ENCODE measurements at regions not wholly inside any gene's neighbourhood (a gene's known extent, or its start where the extent isn't known, plus 50 kb on each side); places are given as distances from the start of the nearest gene placed in this dataset.
"Not testable (repeated sequence)": the region's sequence is repeated elsewhere in the genome, so short reads cannot be mapped to it uniquely, and the experiment has no call there.

DNA sequence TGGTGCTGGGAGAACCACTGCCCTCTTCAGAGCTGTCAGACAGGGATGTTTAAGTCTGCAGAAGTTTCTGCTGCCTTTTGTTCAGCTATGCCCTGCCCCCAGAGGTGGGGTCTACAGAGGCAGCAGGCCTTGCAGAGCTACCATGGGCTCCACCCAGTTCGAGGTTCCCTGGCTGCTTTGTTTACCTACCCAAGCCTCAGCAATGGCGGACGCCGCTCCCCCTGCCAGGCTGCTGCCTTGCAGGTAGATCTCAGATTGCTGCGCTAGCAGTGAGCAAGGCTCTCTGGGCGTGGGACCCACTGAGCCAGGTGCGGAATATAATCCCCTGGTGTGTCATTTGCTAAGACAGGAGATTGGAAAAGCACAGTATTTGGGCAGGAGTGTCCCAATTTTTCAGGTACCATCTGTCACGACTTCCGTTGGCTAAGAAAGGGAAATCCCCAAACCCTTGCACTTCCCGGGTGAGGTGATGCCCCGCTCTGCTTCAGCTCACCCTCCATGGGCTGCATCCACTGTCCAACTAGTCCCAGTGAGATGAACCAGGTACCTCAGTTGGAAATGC lies 1415.5 kb downstream of the GRIK2 start:
- DNase-seq: not testable (repeated sequence)

DNA sequence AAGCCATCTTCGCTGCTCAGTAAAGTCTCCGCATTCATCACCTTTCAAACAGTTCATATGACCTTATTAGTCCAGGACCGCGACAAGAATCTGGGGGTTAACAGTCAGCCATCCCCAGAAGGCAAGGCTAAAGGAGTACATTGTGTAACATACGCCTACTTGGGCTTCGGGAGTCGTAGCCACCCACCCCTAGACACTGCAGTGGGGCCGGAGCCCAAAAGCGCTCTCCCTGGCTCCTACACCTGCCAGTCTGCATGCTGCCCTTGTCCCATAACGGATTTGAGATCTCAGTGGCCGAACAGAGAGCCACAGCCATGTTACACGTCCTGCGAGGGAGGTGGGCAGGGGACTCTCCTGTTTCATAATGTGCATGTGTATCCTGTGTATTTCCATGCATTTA lies 1405.5 kb downstream of the GRIK2 start:
- no peak for DNase-seq

DNA sequence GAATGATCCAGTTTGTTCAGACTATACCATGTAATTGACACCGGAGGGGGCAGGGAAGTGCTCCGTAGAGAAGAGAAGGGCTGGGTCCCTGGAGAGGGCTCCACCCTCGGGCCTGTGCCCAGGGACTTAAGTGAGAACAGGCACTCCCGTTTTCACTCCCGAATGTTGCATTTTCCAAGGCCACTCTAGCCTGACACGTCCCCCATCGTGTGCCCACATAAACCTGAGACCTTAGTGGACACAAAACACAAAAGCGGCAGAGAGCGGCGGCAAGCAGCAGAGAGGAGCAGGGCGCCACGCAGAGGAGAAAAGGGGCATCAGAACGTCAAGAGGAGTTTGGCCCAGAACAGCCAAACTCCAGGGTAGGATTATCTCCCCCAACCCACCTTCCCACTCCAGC lies 1405.1 kb downstream of the GRIK2 start:
- no peak for DNase-seq

DNA sequence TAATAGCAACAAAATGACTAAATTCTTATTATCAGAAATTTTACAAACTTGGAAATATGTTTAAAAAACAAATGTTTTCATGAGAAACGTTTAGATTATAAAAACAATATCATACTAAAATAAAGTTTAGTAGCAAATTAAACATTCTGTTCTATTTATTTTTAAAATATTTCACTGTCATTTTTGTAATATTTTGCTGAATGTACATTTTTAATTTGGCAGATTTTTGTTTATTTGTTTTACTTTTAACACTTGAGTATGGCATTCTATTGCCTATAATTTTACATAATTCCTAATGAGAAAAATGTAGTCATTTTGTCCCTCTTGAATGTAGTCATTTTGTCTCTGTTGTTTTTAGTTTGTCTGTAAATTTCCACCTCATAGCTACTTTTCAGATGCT lies 1400.2 kb downstream of the GRIK2 start:
- DNase-seq: no peak

DNA sequence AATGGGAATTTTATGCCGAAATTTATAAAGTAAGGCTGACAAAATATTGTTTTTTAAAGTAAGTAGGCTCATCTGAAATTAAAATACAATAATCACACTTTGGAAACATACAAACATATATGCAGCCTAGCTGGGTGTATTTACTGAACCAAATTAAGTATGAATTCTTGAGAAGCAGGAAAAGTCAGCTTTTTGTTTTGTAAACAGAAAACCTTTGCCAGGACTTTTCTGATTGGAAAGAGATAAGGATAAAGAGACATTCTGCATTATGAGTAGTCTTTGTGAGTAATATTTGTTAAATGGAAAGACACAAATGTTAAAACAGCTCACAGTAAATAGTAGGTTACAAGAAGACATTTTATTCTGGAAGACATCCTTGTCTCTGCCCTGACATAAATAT lies 1380.8 kb downstream of the GRIK2 start:
- DNase-seq: no peak

DNA sequence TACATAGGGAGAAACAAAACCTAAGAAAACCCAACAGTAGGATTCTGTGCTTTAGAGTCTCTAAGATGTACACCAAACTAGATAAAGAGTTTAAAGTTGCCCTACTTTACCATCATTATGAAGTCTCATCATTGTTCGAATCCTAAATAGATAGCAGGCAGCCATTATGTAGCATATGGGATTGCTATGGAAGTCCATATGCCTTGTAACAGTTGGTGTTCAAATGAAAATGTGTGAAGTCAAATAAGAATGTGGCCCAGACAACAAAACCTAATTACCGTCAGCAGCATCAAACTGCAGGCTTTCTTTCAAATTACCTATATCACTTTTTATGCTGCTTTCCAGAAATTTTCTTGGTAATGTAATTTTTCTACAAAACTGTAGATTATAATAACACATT lies 1380.1 kb downstream of the GRIK2 start:
- DNase-seq: no peak

DNA sequence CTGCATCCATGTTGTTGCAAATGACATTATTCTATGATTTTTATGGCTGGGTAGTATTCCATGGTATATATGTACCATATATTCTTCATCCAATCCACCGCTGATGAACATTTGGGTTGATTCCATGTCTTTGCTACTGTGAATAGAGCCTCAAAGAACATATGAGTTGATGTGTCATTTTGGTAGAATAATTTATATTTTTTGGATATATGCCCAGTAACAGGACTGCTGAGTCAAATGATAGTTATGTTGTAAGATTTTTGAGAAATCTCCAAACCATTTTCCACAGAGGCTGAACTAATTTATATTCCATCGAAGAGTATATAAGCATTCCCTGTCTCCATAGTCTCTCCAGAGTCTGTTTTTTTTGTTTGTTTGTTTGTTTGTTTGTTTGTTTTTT lies 1373.5 kb downstream of the GRIK2 start:
- no peak for DNase-seq

DNA sequence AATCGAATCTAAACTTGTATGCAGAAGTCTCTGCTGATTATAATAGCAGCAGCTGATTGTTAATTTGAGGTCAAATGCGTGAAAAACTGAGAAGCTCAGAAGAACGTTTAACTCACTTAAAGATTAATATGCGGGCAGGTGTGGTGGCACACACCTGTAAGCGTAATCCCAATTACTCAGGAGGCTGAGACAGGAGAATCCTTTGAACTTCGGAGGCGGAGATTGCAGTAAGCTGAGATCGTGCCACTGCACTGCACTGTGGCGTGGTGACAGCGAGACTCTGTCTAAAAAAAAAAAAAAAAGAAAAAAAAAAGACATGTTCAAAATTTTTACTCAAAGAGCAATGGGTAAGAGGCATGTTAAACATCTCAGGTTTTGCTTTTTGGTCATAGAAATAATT lies 1370.8 kb downstream of the GRIK2 start:
- no peak for DNase-seq

DNA sequence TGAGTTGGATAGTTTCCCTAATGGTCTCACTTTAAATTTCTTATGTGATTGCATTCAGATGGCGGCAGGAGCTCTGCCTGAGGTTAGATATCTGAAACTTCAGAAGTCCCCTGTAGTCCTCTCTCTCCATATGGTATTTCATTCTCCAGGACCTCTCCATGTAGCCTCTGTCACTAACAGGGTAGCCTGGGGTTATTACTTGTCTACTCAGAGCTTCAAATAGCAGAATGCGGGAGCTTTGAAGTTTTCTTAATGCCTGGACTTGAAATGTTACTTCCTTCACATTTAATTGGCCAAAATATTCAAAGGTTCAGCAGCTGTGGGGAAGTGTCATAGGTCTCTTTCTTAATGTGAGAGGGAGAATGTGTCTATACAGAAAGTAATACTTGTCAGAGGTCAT lies 1370.4 kb downstream of the GRIK2 start:
- DNase-seq: no peak

DNA sequence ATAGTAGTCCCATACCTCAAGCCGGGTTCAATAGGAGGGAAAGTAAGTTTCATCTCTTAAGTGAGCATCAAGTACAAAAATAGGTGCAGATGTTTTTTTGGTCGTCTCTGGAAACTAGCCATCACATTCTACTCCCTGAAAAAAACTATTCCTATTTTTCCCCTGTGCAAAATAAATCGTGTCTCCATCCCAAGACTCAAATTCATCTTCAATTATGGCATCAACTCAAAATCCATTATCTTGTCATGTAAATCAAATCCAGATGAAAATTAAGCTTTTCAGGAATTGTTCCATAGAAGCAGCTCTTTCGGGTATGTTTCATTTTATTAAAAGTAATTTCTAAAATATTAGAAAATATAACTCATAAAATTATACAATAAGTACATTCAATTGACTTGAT lies 1368.4 kb downstream of the GRIK2 start:
- no peak for DNase-seq

DNA sequence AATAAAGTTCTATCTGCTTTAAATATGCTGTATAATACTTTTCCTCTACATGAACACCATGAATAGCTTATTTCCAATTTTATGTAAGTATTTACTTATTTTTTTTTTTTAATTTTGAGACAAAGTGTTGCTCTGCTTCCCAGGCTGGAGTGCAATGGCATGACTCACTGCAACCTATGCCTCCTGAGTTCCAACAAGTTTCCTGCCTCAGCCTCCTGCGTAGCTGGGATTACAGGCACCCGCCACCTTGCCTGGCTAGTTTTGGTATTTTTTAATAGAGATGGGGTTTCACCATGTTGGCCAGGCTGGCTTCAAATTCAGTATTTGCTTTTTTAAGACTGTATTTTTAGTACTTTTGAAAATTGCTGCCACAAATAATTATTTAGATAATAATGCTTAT lies 1365.9 kb downstream of the GRIK2 start:
- DNase-seq: no peak

DNA sequence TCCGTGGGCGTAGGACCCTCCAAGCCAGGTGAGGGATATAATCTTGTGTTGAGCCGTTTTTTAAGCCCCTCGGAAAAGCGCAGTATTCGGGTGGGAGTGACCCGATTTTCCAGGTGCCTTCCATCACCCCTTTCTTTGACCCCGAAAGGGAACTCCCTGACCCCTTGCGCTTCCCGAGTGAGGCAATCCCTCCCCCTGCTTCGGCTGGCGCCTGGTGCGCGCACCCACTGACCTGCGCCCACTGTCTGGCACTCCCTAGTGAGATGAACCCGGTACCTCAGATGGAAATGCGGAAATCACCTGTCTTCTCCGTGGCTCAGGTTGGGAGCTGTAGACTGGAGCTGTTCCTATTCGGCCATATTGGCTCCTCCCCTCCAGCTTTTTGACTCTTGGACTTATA lies 1365.0 kb downstream of the GRIK2 start:
- not testable (repeated sequence) for DNase-seq

DNA sequence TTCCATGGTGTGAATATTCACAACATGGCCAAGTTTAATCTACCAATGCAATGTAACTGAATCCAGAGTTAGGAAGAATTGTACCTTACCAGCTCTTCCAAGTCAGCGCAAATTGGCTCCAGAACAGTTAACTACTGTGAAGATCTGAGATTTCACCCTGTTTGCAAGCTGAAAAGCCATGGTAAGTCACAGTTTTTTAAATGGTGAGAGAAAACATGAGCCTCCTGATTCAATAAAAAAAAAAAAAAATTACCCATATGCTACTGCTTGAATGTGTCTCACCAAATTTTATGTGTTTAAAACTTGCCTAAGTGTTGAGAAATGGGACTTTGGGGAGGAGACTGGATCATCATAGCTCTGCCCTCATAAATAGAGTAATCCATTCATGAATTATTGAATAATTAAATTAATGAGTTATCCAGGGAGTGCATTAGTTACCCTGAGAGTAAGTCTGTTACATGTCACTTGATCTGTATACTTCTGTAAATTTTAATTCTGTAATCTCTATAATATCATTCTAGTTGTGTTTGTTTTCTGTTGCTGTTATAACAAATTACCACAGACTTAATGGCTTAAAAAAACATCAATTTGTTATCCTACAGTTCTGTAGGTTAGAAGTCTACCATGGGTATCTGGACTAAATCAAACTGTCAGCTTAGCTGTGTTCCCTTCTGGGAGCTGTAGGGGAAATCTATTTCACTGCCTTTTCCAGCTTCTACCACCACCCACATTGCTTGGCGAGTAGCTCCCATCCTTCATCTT lies 1355.9 kb downstream of the GRIK2 start:
- no peak for DNase-seq

DNA sequence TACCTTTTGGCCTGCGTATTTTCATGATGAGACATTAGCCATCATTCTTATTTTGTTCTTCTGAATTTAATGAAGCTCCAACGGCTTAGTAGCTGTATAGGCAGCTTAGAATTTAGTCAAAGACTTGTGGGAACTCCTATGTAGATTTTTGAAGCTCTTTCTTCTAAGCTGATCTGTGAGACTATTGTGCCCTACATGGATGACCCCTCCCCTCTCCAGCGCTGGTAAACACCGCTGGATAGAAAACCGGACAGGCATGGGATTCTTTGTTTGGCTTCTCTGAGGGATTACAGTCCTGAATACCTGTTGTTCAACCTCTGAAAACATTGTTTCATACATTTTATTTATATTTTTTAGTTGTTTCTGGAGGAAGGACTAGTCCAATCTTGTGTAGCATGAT lies 1353.4 kb downstream of the GRIK2 start:
- DNase-seq: no peak

DNA sequence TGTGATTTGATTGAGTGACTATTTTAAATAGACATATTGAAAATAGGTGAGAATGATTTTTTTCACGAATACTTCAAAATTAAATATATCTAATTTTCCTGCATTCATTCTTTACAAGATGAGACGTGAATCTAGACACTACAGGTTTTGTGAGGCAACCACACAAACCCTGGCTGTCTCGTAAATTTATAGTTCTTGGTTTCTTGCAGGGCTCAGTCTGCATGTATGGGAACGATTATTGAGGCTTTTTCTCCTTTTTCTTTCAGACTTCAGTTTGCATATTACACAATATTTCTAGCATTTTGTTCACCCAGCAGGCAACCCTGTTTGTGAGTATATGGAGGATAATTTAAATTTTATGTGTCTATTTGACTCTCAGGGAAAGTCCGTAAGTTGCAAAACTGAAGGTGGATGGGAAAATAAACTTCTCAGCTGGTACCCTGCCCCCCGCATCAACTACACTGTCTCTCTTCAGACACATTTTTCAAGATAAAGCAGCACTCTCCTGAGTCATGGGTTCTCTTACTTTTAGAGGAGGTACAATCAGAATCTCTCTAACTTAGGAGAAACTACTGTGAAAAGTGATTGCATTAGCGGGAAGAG lies 1349.3 kb downstream of the GRIK2 start:
- no peak for DNase-seq

DNA sequence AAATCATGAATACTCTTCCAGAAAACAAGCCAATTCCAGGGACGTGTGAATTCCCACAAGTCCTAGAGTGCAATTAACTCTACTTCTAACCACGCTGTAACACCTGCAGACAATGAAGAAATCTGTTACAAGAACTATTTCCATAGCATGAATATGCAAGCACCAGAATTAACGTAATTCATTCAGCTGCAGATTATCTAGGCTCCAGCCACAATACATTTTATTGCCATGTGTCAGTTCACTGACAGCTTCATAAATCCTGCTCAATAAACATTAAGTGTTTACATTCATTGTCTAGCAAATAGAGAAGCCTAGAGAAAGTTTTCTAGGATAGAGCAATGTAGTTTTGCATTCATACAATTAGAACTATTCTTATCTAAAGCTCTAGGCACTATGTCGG lies 1348.5 kb downstream of the GRIK2 start:
- DNase-seq: no peak

DNA sequence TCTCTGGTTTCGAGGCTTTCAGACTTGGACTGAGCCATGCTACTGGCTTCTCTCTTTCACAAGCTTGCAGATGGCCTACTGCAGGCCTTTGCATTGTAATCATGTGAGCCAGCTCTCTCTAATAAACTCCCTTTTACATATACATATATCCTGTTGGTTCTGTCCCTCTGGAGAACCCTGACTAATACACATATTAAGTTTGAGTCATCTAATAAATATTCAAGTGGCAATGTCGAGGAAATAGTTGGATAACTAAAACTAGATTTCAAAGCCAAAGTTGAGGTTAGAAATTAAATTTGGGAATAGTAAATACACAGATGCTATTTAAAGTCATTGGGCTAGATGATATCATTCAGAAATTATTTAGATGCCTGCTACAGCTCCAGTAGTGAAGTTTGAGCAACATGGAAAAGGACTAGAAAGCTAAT lies 1343.4 kb downstream of the GRIK2 start:
- DNase-seq: no peak

DNA sequence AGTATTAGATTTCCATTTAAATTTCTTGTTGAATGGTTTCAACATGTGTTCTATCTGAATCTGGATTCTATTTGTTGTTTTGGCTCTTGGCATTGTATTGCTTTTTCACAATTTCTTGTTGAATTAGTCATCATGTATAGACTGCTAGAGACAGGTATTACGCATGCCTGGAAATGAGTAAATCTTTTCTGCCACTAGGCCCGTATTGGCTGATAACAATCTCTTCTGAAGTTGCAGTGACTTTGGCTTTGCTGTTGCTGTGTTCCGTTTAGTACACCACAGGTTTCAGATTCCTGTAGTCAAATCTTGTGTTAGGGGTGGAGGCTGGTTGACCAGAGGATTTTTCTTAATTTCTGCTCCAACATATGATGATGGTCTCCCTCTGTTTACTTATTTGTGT lies 1339.4 kb downstream of the GRIK2 start:
- DNase-seq: no peak

DNA sequence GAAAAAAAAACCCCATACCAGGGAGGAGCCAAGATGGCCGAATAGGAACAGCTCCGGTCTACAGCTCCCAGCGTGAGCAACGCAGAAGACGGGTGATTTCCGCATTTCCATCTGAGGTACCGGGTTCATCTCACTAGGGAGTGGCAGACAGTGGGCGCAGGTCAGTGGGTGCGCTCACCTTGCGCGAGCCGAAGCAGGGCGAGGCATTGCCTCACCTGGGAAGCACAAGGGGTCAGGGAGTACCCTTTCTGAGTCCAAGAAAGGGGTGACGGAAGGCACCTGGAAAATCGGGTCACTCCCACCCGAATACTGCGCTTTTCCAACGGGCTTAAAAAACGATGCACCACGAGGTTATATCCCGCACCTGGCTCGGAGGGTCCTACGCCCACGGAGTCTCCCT lies 1328.6 kb downstream of the GRIK2 start:
- not testable (repeated sequence) for DNase-seq

DNA sequence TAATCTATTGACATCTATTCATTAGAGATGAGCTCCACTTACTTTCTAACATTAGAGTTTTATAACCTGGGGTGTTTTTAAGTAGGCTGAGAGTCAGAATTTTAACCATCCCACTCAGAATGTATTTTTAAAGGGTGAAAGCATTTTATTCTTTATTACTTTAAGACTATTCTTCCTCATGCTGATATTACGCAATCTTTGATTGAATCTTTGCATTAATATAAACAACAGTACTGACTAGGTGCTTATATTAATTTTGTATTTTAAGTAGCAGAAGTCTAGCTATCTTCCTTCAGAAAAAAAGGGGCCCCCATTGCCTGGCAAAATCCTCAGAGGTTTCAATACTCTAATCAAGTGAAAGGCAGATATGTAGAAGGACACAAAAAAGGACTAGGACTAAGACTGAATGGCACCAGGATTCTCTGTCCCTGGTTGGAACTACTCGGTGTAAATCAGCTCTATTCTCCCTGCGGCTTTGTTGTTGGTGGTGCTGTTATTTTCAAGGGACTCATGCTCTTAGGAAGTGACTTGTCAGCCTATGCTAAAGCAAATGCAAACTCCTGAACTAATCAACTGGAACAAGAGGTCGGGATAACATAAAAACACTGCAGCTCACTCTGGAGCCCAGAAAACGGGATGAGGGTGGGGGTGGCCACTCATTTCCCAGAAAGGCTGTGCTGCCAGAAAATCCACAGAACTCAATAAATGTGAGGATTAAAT lies 1324.4 kb downstream of the GRIK2 start:
- DNase-seq: no peak

DNA sequence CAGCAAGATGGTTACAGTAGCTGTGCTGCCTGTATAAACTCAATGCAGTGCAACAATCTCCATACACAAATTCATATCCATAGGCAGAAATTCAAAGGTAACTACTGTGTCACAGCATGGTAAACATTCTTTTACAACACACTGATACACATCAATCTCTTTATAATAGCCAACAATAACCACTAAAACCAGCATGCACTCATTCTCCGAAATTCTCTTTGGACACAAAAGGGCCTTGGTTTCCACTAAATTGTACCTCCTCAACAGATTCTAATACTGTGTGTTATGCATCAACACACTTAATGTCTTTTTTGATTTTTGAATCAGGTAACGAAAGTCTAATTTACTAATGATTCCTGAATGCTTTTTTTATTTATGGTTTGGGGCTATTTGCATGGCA lies 1323.7 kb downstream of the GRIK2 start:
- DNase-seq: no peak

DNA sequence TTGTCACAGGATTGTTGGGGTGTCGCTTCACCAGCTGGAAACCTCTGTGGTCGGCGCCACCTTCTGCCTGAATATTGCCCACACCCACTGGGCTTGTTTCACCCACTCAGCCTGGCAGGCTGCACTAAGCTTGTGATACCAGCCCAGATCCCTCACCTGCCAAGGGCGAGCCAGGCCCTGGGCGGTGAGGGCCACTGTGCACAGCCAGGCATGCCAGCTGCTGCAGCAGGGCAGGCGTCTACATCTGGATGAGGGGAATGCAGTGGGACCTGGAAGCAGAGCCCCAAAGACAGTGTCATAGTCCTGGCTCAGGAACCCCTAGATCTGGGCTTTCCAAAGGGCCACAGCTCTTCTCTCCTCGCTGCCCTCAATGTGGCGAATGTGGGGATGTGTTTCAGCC lies 1307.5 kb downstream of the GRIK2 start:
- DNase-seq: no peak

DNA sequence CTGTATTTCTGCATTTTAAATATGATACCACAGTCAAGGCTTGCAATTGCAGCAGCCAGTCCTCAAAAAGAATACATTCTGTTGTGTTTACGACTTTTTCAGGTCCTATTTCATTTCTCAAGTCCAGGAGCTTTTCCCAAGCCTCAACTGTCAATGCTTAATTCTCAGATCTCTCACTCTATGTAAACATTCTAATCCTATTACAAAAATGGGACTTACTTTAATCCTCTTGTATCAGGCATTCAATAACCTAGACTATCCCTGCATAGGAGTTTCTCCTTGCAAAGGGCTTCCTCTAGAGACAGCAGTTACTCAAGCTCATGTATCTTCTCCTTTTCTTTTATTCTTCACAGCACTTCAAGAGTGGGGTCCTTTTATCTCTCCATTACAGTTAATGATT lies 1293.0 kb downstream of the GRIK2 start:
- DNase-seq: no peak

DNA sequence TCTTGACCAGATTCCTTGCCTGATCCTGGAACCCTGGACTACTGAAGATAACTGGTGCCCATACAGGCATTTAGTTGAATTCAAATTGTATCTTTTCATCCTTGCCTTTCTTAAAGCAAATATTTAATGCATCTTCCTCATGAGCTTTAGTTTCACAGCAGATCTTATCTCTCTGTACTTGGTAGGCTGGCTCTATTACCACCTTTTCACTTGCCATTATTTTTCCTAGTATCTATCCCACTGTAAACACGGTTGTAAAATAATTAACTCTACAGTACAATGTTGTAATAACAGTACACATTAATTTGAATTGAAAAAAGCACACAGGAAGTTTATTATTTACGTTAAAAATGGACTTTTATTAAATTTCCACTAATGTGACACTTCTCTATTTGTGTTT lies 1286.9 kb downstream of the GRIK2 start:
- DNase-seq: no peak
